ENCODE measurements at regions not wholly inside any gene's neighbourhood (a gene's known extent, or its start where the extent isn't known, plus 50 kb on each side); places are given as distances from the start of the nearest gene placed in this dataset.
"Not testable (repeated sequence)": the region's sequence is repeated elsewhere in the genome, so short reads cannot be mapped to it uniquely, and the experiment has no call there.

- peak; percentile 24 for DNase-seq
These were observed 142.8 kb downstream of the NDUFA10 start for GRCh38 chr2:239882331-239882732.

DNA sequence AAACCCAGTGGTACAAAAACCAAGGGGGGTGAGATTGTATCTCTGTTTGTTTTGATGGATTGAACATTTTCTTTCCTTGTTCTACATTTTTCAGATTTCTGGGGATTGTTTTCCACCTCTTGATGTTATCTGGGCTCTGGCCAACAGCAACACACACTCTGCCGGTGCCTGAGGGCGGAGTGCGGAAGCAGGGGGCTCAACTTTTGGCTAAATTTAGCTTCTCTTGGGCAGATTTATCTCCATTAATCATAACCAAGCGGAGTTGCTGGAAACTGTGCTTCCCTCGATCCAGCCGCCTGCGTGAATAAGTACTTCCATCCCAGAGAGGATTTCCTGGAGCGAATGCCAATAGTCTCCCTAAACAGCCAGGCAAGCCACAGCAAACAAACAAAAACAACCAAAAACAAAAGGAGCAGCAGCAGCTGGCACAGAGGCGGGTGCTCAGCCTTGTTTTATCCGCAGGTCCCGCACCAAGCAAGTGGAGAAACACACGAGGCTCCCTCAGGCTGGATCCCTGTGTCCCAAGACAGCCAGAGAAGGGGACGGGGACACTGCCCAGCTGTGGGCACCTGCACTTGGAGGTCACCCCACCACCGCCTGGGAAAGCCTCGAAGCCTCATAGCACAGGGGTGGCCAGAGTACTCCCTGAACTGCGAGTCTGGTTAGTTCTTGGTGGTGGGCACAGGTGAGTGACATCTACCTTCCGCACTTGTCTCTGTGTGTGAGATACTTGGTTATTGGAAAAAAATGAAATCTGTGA, 143.4 kb downstream of the NDUFA10 start:
- no peak for DNase-seq

DNA sequence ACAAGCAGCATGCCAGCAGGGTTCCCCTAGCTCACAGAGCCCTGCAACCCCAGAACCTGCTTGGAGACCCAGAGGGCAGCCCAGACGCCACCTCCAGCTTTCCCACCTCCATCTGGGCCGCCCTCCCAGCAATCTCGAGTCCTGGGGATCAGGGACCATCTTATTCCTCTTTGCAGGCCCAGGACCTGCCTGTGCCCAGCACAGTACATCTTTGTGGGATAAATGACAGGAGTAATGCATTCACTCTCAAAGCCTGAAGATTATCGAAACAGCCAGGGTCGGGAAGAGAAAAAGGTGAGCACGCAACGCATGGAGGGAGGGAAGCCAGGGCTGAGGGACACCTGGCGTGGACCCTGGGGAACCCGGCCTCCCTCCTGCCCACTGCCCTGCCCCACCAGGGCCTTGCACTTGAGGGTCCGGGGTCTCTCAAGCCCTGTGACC, 144.1 kb downstream of the NDUFA10 start:
- no peak for DNase-seq

- DNase-seq = no peak
These were observed 144.7 kb downstream of the NDUFA10 start for GRCh38 chr2:239880396-239880795.

DNA sequence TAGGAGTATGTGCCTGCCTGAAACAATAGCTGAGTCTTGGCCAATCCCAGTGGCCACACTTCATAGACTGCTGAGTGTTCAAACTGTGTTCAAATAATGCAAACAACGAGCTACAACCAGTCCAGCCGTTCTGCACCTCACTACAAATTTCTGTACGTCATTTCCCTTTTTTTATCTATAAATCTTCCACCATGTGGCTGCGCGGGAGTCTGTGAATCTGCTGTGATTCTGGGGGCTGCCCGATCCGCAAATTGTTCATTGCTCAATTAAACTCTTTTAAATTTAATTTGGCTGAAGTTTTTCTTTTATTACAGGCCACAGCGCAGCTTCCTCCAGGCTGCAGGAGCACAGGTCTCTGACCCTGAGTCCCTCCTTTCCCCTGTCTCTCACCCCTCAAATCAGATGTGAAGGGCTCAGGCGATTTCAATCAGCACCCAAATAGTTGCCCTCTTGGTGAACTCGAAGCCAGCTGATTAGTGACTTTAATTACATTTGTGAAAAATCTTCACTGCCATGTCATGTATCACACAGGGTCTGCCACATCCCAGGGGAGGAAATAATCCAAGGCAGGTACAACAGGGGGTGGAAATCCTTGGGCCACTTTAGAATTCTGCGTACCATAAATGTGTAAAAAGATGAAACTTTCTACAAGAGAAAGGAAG, 145.6 kb downstream of the NDUFA10 start:
- DNase-seq = no peak

GRCh38 chr2:239878686-239879085, 146.5 kb downstream of the NDUFA10 start:
- DNase-seq = no peak

DNA sequence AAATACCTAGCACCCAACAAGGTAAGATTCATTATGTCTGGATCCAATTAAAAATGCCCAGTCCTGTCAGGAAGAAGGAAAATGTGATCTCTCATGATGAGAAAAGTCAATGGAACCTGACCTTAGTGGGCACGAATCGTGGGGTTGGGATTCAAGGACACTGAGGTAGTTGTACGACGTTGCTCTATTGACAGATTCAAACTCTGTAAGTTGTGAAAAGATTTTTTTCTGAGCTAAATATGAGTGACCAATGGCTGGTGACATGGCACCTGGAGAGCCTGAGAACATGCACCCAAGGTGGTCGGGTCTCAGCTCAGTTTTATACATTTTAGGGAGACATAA, 148.2 kb downstream of the NDUFA10 start:
- DNase-seq = no peak

- DNase-seq = no peak
These were observed 148.7 kb downstream of the NDUFA10 start for GRCh38 chr2:239876271-239876947.

GRCh38 chr2:239874636-239875356, 150.3 kb downstream of the NDUFA10 start:
- no peak for DNase-seq

GRCh38 chr2:239873656-239874635, 151.2 kb downstream of the NDUFA10 start:
- no peak for DNase-seq

DNA sequence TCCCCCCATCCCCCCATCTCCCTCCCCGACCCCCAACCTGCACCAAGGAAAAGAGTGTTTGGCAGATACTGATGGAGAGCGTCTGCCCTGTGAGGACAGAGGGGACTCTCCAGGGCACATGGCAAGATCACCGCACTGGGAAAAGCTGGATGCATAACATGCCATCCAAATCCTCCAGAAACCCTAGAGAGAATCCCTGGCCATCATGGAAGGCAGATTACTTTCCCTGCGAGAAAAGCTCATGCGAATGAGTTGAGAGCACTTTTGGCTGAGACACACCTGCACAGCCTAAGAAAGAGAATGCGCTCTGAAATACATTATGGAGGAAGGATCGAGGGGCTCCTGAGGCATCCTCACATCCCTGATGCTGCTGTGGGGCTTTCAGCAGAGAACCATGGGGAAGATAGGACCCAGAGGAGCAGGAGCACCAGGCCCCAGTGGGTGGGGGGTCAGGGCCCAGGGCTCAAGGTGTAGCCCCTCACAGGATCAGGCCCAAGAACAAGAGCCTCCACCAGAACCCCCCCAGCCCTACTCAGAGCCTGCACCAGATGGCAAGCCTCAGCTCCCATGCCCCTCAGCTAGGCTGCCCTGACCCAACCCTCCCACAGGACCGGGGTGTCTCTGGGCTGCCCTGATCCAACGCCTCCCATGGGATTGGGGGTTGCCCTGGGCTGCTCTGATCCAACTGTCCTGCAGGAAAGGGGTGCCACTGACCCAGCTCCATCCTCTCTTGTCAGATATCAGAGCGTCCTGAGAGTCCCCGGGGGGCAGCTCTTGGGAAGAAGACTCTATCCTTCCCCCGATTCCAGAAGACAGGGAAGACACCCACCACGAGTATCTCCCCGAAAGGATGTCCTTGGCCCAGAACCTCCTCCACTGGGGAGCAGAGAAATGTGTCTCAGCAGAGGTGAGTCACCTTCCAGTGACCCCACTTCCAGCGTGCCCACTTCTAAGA, 153.4 kb downstream of the NDUFA10 start:
- DNase-seq = no peak

DNA sequence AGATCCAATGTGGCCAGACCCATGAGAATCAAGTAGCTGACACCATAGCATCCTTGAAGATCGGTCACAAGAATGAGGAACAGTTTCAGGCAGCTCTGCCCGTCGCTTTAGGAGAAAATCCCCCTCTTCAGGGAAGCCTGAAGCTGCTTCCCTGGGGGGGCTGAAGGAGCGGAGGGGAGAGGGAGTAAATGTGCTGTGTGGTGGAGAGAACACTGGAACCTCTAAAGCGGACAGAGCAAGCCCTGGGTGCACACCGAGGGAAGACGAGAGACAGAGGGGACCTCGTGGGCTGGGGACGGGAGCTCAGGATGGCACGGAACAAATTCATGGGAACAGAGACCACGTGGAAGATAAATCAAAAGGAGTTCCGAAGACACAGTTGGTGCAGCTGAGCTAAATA, 154.3 kb downstream of the NDUFA10 start:
- DNase-seq = no peak

DNA sequence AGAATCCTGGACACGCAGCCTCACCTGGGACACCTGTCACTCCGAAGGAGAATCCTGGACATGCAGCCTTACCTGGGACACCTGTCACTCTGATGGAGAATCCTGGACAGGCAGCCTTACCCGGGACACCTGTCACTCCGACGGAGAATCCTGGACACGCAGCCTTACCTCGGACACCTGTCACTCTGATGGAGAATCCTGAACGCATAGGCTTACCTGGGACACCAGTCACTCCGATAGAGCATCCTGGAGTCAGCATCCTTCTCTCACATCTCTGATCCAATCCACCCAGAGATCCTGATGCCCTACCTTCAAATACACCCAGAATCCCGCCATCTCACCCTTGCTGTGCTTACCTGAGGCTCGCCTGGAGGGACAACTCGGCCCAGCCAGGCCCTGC, 154.9 kb downstream of the NDUFA10 start:
- no peak for DNase-seq

- DNase-seq = no peak
These were observed 155.6 kb downstream of the NDUFA10 start for GRCh38 chr2:239869272-239870155.

DNA sequence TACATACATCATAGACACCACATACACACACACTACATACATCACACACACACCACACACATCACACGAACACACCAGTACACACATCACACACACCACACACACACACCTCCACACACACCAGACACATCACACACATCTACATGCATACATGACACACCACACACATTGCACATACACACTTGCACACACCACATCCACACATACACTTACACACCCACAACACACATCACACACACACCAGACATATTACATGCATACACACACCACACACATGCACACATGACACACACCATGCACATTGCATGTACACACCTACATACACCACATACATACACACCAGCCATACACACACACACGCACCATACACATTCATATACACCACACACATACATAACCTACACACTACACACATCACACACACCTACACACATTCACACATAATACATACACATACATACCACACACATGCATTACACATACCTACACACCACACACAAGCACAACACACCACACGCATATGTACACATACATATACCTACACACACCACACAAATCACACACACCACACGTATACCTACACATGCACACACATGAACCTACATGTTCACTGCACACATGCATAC, 156.5 kb downstream of the NDUFA10 start:
- no peak for DNase-seq

DNA sequence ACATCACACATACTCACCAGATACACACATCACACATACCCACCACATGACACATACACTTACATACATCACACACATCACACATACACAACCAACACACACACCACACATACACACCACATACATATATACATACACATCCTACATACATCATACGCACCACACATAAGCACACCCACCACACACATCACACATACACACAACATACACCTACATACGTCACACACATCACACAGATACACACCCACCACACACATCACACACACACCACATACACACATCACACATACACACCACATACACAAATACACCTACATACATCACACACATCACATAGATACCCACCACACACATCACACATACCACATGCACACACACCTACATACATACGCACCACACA, 158.4 kb downstream of the NDUFA10 start:
- no peak for DNase-seq

DNA sequence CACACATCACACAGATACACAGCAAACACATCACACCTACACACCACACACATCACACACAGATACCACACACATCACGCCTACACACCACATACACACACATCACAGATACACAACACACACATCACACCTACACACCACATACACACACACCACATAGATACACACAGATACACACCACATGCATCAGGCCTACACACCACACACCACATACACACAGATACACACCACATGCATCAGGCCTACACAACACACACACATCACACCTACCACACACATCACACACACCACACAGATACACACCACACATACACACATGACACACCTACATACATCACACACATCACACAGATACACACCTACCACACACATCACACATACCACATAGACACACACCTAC, 158.8 kb downstream of the NDUFA10 start:
- DNase-seq = no peak

DNA sequence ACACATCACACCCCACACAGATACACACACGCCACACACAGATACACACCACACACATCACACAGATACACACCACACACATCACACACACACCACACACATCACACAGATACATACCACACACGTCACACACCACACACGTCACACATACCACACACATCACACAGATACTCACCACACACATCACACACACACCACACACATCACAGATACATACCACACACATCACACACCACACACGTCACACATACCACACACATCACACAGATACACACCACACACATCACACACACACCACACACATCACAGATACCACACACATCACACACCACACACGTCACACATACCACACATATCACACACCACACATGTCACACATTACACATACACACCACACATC, 159.3 kb downstream of the NDUFA10 start:
- not testable (repeated sequence) for DNase-seq

- DNase-seq = no peak
These were observed 160.0 kb downstream of the NDUFA10 start for GRCh38 chr2:239865059-239865639.

Measured in KG1 (cell line).